Heart right ventricle (tissue), 16 donors: ENCODE measurements at regions not wholly inside any gene's neighbourhood (a gene's known extent, or its start where the extent isn't known, plus 50 kb on each side); places are given as distances from the start of the nearest gene placed in this dataset.
"Not testable (repeated sequence)": the region's sequence is repeated elsewhere in the genome, so short reads cannot be mapped to it uniquely, and the experiment has no call there.

Source experiments
- ATAC-seq, 8 donors: fragments of 200-7000 bp; cut with Tn5 transposase; one replicate each; pipeline ENCODE4 v1.9.1; 2020; ENCODE audit warnings: mild to moderate bottlenecking in 8 of 8, moderate library complexity in 8 of 8, moderate number of reproducible peaks in 1 of 8
- DNase-seq, 2 donors: peaks; one replicate each; pipeline ENCODE4 v3.0.0-alpha.2; 2020
- H3K27ac ChIP-seq, 10 donors: fragments of 200-600 bp; sonication (generic) in 2 of 10; one replicate each; pipeline versions ENCODE4 v1.5.0 to v1.8.0; 2020 to 2022; ENCODE audit warnings: mild to moderate bottlenecking in 3 of 10
- H3K27me3 ChIP-seq, 7 donors: fragments of 200-600 bp; one replicate each; pipeline ENCODE4 v1.8.0; 2021 to 2022; ENCODE audit warnings: mild to moderate bottlenecking in 2 of 7
- H3K36me3 ChIP-seq, 9 donors: fragments of 200-600 bp; sonication (generic) in 1 of 9; one replicate each; pipeline versions ENCODE4 v1.5.0 to v1.8.0; 2020 to 2022; ENCODE audit warnings: mild to moderate bottlenecking in 2 of 9
- H3K4me1 ChIP-seq, 9 donors: fragments of 200-600 bp; sonication (generic) in 1 of 9; one replicate each; pipeline versions ENCODE4 v1.5.0 to v1.8.0; 2020 to 2022; ENCODE audit warnings: mild to moderate bottlenecking in 4 of 9
- H3K4me3 ChIP-seq, 10 donors: fragments of 200-600 bp; sonication (generic) in 2 of 10; one replicate each; pipeline versions ENCODE4 v1.5.0 to v1.8.0; 2020 to 2022; ENCODE audit warnings: mild to moderate bottlenecking in 7 of 10, moderate library complexity in 2 of 10
- H3K9me3 ChIP-seq, 11 donors: fragments of 200-600 bp in 10 of 11; sonication (generic) in 2 of 11; one replicate each; pipeline versions ENCODE4 v1.5.0 to v1.8.0; 2013 to 2022; ENCODE audit warnings: mild to moderate bottlenecking in 2 of 11, control low read depth in 1 of 11, moderate library complexity in 1 of 11
- WGBS, 2 donors: extraction: QIAGEN DNeasy Blood & Tissue Kit; methylation state at CpG; one replicate each; pipeline ENCODE4 v1.1.7; 2013; ENCODE audit warnings: inconsistent platforms in 1 of 2; 5-methylcytosine and 5-hydroxymethylcytosine counted together
- intact Hi-C, 10 donors: fragments of 100-400 bp; cut with DNase I; formaldehyde crosslinking; loops; one replicate each; pipeline versions ENCODE4 v1.11.1 to v1.14.2; 2022
- donor health status: Arrhythmogenic right ventricular cardiomyopathy.
- donor health status: ischemic (EF 13 %, LVEDD 7.1; RV severe dilation, severe dysfunction).
- donor health status: healthy with polysubstance abuse.
- donor health status: DM: no; HTN: yes; CAD: no.
- donor health status: DM: no; HTN: no; CAD: no.
- donor health status: ischemic (EF 25% LVEDD 6.9; RV normal size, moderate dysfunction).
- donor health status: ischemic (EF 25% LVEDD 5.7; RV mildly dilated, moderate dysfunction).
- donor health status: healthy.
- donor health status: DM: yes; HTN: yes; CAD: no.
- donor health status: Ischemic cardiomyopathy.
- donor health status: ischemic (EF 35%, LVEDD 5.7; RV mildly dilated, moderate dysfunction).
- donor health status: nonischemic (EF 11% LVEDD 7.7; RV severe dilation, severe dysfunction).
- donor health status: DM: yes; HTN: yes; CAD: no.
- donor health status: PGD.
- donor health status: ischemic (EF 29% LVEDD 5.4; RV normal size, mild dysfunction).
- donor health status: nonischemic (EF 23%, LVEDD 6.1; RV moderate dilation, normal function).

DNA sequence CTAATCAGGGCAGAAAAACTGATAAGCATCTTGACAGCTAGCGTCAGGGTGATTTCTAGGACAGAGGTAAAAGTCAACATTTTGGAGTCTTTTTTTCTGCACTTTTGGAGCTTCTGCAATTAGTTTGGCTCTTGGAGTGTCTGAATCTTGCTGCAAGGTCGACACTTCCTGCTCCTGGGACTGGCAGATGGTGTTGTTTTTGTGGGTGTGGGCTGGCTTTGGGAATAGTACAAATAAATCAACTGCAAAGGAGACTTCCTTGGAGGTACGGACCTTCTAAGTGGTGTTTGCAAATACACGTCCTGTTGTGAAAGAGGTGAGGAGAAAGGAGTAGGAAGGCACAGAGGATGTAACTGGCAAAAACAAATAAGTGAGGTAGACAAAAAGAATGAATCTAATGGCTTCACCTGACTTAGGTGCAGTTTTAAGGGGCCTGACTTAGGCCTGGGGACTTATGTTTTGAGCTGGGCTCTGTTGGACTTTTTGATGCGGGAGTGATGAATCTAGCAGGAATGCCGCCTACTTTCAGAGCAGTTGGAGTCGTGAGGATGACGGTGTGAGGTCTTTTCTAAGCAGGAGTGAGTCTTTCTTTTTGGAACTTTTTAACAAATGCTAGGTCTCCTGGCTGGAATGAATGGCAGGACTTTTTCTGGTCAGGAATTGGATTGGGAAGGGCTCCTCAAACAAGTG lies 195.1 kb downstream of the OTOP1 start:
- DNase-seq, intact Hi-C loops, H3K4me1 ChIP-seq, H3K27ac ChIP-seq, H3K36me3 ChIP-seq, H3K9me3 ChIP-seq, H3K4me3 ChIP-seq, ATAC-seq: not testable (repeated sequence)
- WGBS, 2 donors = 70 to 72% methylated on average over 8 of the region's 8 CpGs
- H3K27me3 ChIP-seq = peaks cover 0 to 16% (median 8%) of the 10 kb centered on the region in 7 donors

DNA sequence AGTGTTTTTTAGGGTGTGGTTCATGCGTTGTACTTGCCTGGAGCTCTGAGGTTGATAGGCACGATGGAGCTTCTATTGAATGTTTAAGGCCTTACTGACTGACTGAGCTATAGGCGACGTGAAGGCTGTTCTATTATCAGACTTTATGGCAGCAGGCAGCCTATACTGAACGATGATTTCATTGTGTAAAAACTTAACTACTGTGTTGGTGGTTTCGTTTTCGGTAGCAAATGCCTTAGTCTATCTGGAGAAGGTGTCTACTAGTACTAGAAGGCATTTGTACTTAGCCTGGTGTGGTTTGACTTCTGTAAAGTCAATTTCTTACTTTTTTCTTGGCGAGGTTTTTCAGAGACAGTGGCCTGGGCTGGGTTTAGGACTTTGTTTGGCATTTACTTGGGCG lies 194.4 kb downstream of the OTOP1 start:
- H3K9me3 ChIP-seq, intact Hi-C loops, H3K4me1 ChIP-seq, DNase-seq, ATAC-seq, H3K27ac ChIP-seq, H3K36me3 ChIP-seq, H3K4me3 ChIP-seq: not testable (repeated sequence)
- H3K27me3 ChIP-seq = peaks cover 0 to 16% (median 7%) of the 10 kb centered on the region in 7 donors
- 65 to 77% methylated on average over 9 of the region's 9 CpGs for WGBS, 2 donors

DNA sequence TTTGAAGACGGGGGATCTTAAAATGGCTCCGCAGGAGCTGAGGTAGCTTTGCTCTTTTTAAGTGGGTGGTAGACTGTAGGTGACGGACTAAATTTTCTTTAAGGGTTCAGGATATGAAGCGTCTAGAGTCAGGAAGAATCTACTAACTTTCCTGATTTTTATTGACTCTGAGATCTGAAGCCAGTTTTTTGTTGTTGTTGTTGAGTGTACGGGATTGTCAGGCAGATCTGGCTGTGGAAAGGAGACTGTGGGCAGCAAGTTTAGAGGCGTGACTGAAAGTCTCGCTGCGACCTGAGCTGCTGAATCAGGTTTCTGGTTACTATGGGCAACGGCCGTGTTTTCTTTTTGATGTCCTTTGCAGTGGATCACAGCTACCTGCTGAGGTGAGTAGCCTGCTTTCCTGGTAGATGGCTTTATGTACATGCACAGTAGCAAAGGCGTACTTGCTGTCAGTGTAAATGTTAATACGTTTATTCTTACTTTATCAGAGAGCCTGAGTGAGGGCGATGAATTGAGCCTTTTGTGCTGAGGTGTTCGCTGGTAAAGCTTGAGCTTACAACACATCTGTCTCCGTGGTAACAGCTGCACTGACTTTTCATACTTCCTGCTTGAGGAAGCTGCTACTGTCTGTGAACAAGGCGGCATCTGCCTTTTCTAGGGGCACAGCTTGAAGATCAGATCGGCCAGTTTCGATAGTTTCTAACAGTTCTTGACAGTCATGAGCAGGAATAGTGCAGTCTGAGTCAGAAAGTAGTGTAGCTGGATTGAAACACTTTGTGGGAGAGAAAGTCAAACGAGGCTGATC lies 193.7 kb downstream of the OTOP1 start:
- H3K4me3 ChIP-seq, H3K27ac ChIP-seq, intact Hi-C loops, ATAC-seq, H3K36me3 ChIP-seq, H3K9me3 ChIP-seq, H3K4me1 ChIP-seq, DNase-seq: not testable (repeated sequence)
- 44 to 57% methylated on average over 19 of the region's 19 CpGs for WGBS, 2 donors
- peaks cover 0 to 16% (median 7%) of the 10 kb centered on the region in 7 donors for H3K27me3 ChIP-seq

DNA sequence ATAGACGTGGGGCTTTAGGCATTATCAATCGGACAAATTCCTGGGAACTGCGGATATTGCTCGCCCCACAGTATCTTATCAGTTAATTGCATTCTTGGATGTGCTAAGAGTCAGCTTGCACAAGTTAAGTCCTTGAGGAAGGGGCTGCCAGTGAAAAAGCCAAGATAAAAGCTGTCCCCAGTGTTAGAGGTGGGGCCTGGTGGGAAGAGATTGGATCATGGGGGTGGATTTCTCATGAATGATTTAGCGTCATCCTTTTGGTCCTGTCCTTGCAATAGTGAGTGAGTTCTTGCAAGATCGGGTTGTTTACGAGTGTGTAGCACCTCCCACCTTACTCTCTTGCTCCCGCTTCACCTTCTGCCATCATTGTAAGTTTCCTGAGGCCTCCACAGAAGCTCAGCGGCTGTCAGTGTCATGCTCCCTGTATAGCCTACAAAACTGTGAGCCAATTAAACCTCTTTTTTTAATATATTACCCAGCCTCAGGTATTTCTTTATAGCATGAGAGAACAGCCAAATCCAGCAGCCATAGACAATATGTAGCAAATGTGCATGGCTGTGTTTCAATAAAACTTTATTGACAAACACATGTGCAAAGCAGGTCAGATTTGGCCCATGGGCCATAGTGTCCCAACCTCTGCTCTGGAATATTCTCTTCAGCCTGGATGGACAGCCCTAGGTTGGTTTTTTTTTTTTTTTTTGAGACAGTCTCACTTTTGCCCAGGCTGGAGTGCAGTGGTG lies 189.2 kb downstream of the OTOP1 start:
- intact Hi-C loops, DNase-seq, ATAC-seq, H3K4me3 ChIP-seq, H3K27me3 ChIP-seq, H3K4me1 ChIP-seq, H3K27ac ChIP-seq, H3K36me3 ChIP-seq: not testable (repeated sequence)
- WGBS, 2 donors = 52% methylated on average over 9 of the region's 9 CpGs
- peaks cover 0 to 11% (median 0%) of the 10 kb centered on the region in 11 donors for H3K9me3 ChIP-seq

DNA sequence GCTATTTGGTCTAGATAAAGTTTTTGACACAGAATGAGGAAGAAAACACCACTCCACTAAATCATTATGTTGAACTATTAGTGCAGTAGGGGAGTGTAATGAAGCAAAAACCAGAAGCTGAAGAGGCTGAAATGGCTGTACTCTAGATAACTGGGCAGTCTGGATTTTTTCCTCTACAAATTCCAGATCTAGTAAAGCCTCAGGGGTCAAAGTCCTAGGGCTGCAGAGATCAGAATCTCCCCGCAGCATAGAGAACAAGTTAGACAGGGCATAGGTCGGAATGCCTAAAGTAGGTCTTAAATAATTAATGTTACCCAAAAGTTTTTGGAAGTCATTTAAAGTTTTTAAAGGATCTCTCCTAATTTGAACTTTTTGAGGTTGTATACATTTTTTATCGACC lies 180.9 kb downstream of the OTOP1 start:
- H3K27ac ChIP-seq, ATAC-seq, H3K36me3 ChIP-seq, intact Hi-C loops, H3K4me3 ChIP-seq, H3K4me1 ChIP-seq, DNase-seq: not testable (repeated sequence)
- H3K27me3 ChIP-seq = peaks cover 0 to 46% (median 8%) of the 10 kb centered on the region in 7 donors
- peaks cover 0 to 12% (median 0%) of the 10 kb centered on the region in 11 donors for H3K9me3 ChIP-seq
- WGBS, 2 donors = 60% methylated on average over 3 of the region's 3 CpGs

DNA sequence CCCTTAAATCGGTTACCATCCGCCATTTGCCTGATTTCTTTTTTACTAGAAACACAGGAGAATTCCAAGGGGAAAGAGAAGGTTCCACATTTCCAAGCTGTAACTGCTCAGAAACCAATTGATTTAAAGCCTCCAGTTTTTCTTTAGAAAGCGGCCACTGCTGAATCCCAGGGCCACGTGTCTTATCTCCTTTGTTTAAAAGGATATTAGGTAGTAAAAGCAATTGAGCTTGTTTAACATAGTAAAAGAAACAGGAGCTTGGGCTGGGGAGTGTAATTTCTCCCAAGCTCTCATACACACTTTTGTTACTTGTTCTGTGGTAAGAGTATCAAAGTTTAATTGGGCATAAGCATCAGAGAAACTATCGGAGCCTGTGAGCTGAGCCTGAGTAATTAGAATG lies 180.0 kb downstream of the OTOP1 start:
- H3K4me3 ChIP-seq, intact Hi-C loops, H3K4me1 ChIP-seq, H3K9me3 ChIP-seq, DNase-seq, H3K27ac ChIP-seq, ATAC-seq, H3K36me3 ChIP-seq: not testable (repeated sequence)
- WGBS, 2 donors = 44 to 48% methylated on average over 4 of the region's 5 CpGs
- H3K27me3 ChIP-seq = peaks cover 0 to 46% (median 8%) of the 10 kb centered on the region in 7 donors

DNA sequence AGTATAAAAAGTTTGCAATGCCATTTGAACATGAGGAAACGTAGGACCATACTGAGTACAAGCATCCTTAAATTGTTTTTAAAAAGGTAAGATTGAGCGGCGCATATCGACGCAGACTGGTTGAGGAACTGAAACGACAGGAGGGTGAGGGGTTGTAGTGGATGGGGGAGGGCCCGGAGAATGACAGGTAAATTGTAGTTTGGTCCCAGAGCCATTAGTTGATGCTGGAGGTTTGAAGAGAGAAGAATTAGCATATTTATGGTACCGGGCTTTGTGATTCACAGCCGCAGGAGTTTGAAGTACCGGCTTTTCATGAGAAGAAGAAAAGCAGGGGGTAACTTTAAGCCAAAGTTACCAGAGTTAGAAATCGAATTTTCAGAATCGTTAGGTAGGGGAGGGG lies 179.5 kb downstream of the OTOP1 start:
- DNase-seq, H3K4me1 ChIP-seq, H3K4me3 ChIP-seq, H3K36me3 ChIP-seq, ATAC-seq, H3K9me3 ChIP-seq, intact Hi-C loops, H3K27ac ChIP-seq: not testable (repeated sequence)
- peaks cover 0 to 46% (median 8%) of the 10 kb centered on the region in 7 donors for H3K27me3 ChIP-seq
- WGBS, 2 donors = 32 to 35% methylated on average over 11 to 12 of the region's 12 CpGs

DNA sequence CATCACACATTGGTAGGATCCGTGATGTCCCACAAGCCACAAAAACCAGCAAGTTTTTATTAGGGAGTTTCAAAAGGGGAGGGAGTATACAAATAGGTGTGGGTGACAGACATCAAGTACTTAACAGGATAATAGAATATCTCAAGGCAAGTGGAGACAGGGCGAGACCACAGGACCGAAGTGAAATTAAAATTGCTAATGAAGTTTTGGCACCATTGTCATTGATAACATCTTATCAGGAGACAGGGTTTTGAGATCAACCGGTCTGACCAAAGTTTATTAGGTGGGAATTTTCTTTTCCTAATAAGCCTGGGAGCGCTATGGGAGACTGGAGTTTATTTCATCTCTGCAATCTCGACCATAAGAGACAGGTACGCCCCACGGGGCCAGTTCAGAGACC lies 178.5 kb downstream of the OTOP1 start:
- H3K4me3 ChIP-seq, H3K36me3 ChIP-seq, intact Hi-C loops, ATAC-seq, H3K27ac ChIP-seq, DNase-seq, H3K4me1 ChIP-seq, H3K9me3 ChIP-seq: not testable (repeated sequence)
- H3K27me3 ChIP-seq = peaks cover 0 to 46% (median 8%) of the 10 kb centered on the region in 7 donors
- 22 to 29% methylated on average over 8 of the region's 8 CpGs for WGBS, 2 donors

DNA sequence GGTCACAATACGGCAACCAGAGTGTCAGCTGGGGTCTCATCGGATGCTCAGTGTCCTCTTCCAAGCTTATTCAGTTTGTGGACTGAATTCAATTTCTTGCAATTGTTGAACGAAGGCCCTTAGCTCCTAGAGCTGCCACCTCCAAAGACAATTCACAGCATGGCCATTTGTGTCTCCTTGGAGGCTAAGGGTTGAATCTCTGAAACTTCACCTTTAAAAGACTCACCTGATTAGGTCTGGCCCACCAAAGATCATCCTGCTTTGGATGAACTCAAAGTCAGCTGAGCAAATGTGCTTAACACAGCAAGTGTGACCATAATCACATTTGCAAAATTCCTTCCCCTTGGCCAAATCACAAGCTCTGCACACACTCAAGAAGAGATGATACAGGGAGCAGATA lies 175.9 kb downstream of the OTOP1 start:
- peaks cover 0 to 26% (median 5%) of the 10 kb centered on the region in 7 donors for H3K27me3 ChIP-seq
- ATAC-seq, DNase-seq, H3K4me3 ChIP-seq, intact Hi-C loops, H3K36me3 ChIP-seq, H3K27ac ChIP-seq, H3K4me1 ChIP-seq, H3K9me3 ChIP-seq: not testable (repeated sequence)
- 85 to 93% methylated on average over 3 of the region's 3 CpGs for WGBS, 2 donors

DNA sequence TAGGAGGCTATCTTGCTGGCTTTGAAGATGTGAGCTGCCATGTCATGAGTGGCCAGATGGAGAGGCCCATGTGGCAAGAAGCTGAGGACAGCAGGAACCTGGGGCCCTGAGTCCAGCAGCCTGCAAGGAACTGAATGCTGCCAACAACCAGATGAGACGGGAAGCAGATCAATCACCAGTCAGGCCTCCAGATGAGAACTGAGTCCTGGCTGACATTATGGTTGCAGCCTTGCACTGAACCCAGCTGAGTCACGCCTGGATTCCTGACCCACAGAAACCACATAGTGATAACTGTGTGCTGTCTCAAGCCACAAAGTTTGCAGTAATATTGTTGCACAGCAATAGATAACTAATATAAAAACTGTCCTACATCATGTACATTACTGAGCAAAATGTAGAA lies 173.8 kb downstream of the OTOP1 start:
- H3K27me3 ChIP-seq = peaks cover 0 to 12% (median 0%) of the 10 kb centered on the region in 7 donors
- DNase-seq, ATAC-seq, H3K4me3 ChIP-seq, H3K9me3 ChIP-seq, H3K36me3 ChIP-seq, H3K4me1 ChIP-seq, H3K27ac ChIP-seq, intact Hi-C loops: not testable (repeated sequence)
- 55 to 63% methylated on average over 2 of the region's 2 CpGs for WGBS, 2 donors

DNA sequence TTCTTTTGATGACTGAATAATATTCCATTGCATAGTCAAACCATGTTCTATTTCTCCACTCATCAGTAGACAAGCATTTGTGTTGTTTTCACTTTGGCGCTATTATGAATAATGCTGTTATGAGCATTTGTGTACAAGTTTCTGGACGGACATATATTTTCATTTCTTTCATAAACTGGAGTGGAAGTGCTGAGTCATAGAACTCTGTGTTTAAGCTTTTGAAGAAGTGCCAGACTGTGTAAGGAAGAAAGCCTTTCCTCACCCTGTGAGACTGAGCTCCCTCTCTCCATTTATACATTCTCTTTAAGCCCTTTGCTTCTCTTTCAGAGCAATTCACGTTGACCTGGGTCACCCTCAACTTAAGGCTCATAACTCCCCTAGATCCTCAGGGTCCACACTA lies 169.5 kb downstream of the OTOP1 start:
- 80 to 87% methylated on average over 2 of the region's 3 CpGs for WGBS, 2 donors
- H3K36me3 ChIP-seq, H3K9me3 ChIP-seq, DNase-seq, ATAC-seq, H3K4me3 ChIP-seq, H3K27ac ChIP-seq, H3K4me1 ChIP-seq, intact Hi-C loops, H3K27me3 ChIP-seq: not testable (repeated sequence)
